Type B pancreatic cell (in vitro differentiated cells): ENCODE measurements at regions not wholly inside any gene's neighbourhood (a gene's known extent, or its start where the extent isn't known, plus 50 kb on each side); places are given as distances from the start of the nearest gene placed in this dataset.

Experiments used
- DNase-seq: peaks from one replicate; pipeline ENCODE4 v3.0.0; 2021; ENCODE audit warnings: mixed read lengths; ENCODE audit not compliant: unreplicated experiment; ENCODE audit errors: extremely low spot score
- H3K27ac Mint-ChIP-seq: 2 replicates; pipeline ENCODE4 v1.8.0; 2021; ENCODE audit warnings: mild to moderate bottlenecking, mixed read lengths
- H3K27me3 Mint-ChIP-seq: 2 replicates; pipeline ENCODE4 v1.8.0; 2021; ENCODE audit warnings: mixed read lengths
- H3K36me3 Mint-ChIP-seq: 2 replicates; pipeline ENCODE4 v1.8.0; 2021; ENCODE audit warnings: mixed read lengths
- H3K4me1 Mint-ChIP-seq: one replicate; pipeline ENCODE4 v1.8.0; 2021; ENCODE audit warnings: mixed read lengths; ENCODE audit not compliant: unreplicated experiment
- H3K4me3 Mint-ChIP-seq: 2 replicates; pipeline ENCODE4 v1.8.0; 2021; ENCODE audit warnings: mild to moderate bottlenecking, mixed read lengths
- H3K9me3 Mint-ChIP-seq: 2 replicates; pipeline ENCODE4 v1.8.0; 2021; ENCODE audit warnings: mixed read lengths
- TF ChIP-seq, protein P1 (sequence below): fragments of 200-600 bp; sonication (generic); conservative IDR thresholded peaks from 2 replicates; pipeline ENCODE4 v1.5.0; 2021; ENCODE audit warnings: antibody characterized with exemption, mild to moderate bottlenecking

DNA sequence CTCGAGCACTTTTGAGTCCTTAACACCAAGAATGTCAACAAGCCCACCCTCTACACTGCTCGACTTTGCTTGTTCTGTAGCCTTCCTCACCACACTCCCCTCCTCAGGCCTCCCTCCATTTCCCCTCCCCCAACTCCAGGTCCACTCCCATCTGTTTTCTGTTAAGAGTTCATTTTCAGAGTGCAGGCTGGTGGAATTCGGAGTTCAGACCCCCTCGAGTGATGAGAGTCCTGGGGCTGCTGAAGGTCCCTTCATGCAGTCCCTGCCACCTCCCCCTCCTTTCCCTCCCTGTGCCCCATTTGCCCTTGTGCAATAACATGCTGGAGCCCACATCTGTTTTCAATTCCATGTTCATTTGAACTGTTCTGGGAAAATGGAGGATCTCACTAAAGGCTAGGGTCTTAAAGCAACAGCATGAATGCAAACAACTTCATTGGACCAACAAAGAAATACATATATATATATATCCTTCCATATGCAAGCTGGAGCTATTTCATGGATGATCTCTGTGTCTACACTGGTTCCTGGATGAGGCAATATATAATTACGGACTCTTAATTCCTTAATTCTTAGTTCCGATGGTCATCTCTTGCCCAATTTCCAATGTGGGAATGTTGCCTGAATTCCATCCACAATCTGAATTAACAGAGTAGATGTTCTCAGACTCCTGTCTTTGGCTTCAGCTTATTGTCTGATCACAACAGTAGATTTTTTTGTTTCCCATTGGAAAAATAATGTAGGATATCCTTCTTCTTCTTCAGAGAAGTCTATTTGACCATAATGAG is 340.4 kb downstream of the ETS1 start:
- TF ChIP-seq, protein P1, sequence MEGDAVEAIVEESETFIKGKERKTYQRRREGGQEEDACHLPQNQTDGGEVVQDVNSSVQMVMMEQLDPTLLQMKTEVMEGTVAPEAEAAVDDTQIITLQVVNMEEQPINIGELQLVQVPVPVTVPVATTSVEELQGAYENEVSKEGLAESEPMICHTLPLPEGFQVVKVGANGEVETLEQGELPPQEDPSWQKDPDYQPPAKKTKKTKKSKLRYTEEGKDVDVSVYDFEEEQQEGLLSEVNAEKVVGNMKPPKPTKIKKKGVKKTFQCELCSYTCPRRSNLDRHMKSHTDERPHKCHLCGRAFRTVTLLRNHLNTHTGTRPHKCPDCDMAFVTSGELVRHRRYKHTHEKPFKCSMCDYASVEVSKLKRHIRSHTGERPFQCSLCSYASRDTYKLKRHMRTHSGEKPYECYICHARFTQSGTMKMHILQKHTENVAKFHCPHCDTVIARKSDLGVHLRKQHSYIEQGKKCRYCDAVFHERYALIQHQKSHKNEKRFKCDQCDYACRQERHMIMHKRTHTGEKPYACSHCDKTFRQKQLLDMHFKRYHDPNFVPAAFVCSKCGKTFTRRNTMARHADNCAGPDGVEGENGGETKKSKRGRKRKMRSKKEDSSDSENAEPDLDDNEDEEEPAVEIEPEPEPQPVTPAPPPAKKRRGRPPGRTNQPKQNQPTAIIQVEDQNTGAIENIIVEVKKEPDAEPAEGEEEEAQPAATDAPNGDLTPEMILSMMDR = no peak
- peak overlapping the region; percentile 79 for H3K4me3 Mint-ChIP-seq
- peak; percentile 76 for DNase-seq

DNA sequence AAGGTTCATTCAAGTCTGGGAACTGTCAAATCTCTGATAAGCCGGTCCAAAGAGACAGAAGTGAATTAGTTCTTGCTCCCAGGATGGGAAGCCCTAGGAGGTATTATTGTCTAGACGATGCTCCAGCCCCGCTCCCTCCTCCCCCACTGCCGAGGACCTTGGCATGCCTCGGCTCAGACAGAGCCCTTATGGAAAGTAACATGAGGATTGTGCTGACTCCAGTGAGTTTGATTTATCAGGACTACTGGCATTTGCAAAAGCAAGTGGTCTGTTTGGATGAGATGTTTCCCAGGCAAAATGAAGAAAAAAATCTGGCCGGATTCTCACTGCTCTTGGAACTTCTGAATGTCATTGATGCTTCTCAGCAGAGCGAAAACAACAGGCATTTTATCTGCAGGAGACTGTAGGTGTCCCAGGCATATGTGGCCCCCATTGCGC is 341.0 kb downstream of the ETS1 start:
- Mint-ChIP-seq H3K27ac (peak overlapping the region; percentile 83), H3K4me1 (peaks cover 34% of the 10 kb centered on the region), H3K9me3 (no peaks in the 10 kb centered on the region), H3K4me3 (peak overlapping the region; percentile 79), H3K36me3 (no peaks in the 10 kb centered on the region), H3K27me3 (no peaks in the 10 kb centered on the region)
- TF ChIP-seq, protein P1 = no peak
- DNase-seq = no peak

More for the DNA sequence above, 340.4 kb downstream of the ETS1 start:
- peaks cover 34% of the 10 kb centered on the region for H3K4me1 Mint-ChIP-seq
- H3K27ac Mint-ChIP-seq = peak overlapping the region; percentile 83
- no peaks in the 10 kb centered on the region for H3K9me3 Mint-ChIP-seq
- no peaks in the 10 kb centered on the region for H3K27me3 Mint-ChIP-seq
- no peaks in the 10 kb centered on the region for H3K36me3 Mint-ChIP-seq

DNA sequence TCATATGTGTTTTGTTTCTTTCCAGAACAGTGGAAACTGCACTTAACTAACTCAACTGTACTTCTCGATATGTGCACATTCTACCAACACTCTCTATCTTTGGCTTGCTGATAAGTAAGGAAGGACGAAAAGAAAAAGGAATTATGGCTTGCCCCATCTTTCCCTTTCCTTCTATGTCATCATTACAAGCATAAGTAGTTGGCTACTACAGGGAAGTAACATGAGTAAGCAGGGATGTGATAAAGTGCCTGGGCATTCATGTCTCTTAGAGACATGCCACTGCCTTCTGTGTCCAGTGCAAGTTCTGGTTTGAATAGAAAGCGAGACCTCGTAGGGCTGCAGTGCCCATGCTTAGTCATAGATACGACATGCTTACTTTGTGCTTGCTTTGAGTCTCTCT is 342.5 kb downstream of the ETS1 start:
- Mint-ChIP-seq H3K27ac (no peak overlapping the region), H3K4me3 (no peak overlapping the region), H3K27me3 (no peaks in the 10 kb centered on the region), H3K4me1 (peaks cover 39% of the 10 kb centered on the region), H3K9me3 (no peaks in the 10 kb centered on the region), H3K36me3 (no peaks in the 10 kb centered on the region)
- no peak for DNase-seq
- TF ChIP-seq, protein P1 = no peak

DNA sequence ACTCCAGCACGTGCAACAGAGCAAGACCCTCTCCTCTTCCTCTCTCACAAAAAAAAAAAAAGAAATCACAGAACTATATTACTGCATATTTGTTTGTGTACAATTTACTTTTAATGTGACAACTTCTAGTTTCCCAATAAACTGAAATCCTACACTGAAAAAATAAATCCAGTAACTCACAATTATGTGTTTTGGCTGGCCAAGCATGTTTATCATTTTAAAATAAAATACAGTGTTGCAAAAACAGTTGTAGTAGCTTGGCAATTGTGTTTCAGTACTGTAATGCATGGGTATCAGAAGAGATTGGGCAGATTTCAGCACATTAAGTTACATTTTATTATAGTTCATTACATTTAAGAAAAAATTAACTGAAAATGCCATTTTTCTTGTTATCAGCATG is 344.9 kb downstream of the ETS1 start:
- no peaks in the 10 kb centered on the region for H3K9me3 Mint-ChIP-seq
- peaks cover 51% of the 10 kb centered on the region for H3K4me1 Mint-ChIP-seq
- no peaks in the 10 kb centered on the region for H3K36me3 Mint-ChIP-seq
- no peak overlapping the region for H3K4me3 Mint-ChIP-seq
- no peak for DNase-seq
- H3K27ac Mint-ChIP-seq = no peak overlapping the region
- TF ChIP-seq, protein P1 = no peak
- H3K27me3 Mint-ChIP-seq = no peaks in the 10 kb centered on the region

DNA sequence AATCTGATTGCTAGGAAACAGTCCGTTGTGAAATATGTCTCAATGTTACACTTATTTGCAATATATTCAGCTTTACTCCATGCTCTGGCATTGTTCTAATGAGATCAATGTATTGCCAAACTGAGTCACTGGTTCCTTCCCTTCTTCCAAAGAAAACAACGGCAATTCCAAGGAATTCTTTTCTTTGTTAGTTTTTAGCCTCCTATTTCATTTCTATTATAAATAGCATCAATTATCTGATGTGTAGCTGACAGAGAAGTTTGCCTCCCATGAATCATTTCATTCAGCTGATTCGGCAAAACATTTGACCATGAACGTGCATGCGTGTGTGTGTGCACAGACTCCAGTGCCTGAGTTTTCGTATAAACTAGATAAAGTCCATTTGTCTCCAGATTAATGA is 346.8 kb downstream of the ETS1 start:
- TF ChIP-seq, protein P1 = no peak
- H3K4me3 Mint-ChIP-seq = no peak overlapping the region
- no peaks in the 10 kb centered on the region for H3K36me3 Mint-ChIP-seq
- H3K27me3 Mint-ChIP-seq = no peaks in the 10 kb centered on the region
- no peak for DNase-seq
- peaks cover 46% of the 10 kb centered on the region for H3K4me1 Mint-ChIP-seq
- no peak overlapping the region for H3K27ac Mint-ChIP-seq
- H3K9me3 Mint-ChIP-seq = no peaks in the 10 kb centered on the region
